ENCODE measurements at regions not wholly inside any gene's neighbourhood (a gene's known extent, or its start where the extent isn't known, plus 50 kb on each side); places are given as distances from the start of the nearest gene placed in this dataset.

- no peak for TF ChIP-seq CTCF (IDR thresholded peaks at IDR 0.05)
- TF ChIP-seq ZFX (IDR thresholded peaks at IDR 0.05; ENCODE audit: borderline replicate concordance), result no peak
Measured at GRCh38 chr5:28499766-28500290, 1461.4 kb upstream of the CDH9 start.
